ENCODE measurements at regions not wholly inside any gene's neighbourhood (a gene's known extent, or its start where the extent isn't known, plus 50 kb on each side); places are given as distances from the start of the nearest gene placed in this dataset.

- no peaks in the 10 kb centered on the region for H3K36me3 Mint-ChIP-seq (ENCODE audit: low read depth)
- no peaks in the 10 kb centered on the region for H3K27me3 Mint-ChIP-seq
- no peaks in the 10 kb centered on the region for H3K4me1 Mint-ChIP-seq
- no peak overlapping the region for H3K27ac Mint-ChIP-seq
- no peaks in the 10 kb centered on the region for H3K9me3 Mint-ChIP-seq
- DNase-seq, result no peak
- no peak overlapping the region for H3K4me3 Mint-ChIP-seq
- ChIA-PET CTCF (no interaction called here), POLR2A (no interaction called here)
Observed at GRCh38 chr18:52175406-52175805, 164.6 kb upstream of the DCC start.

GRCh38 chr18:52183107-52183506 is 156.9 kb upstream of the DCC start:
- H3K4me1 Mint-ChIP-seq, result no peaks in the 10 kb centered on the region
- POLR2A ChIA-PET, result no interaction called here

GRCh38 chr18:52190195-52190594 is 149.8 kb upstream of the DCC start:
- H3K27me3 Mint-ChIP-seq, result no peaks in the 10 kb centered on the region
- POLR2A ChIA-PET, result no interaction called here

More at GRCh38 chr18:52183107-52183506, 156.9 kb upstream of the DCC start:
- Mint-ChIP-seq H3K9me3 (peaks cover 5% of the 10 kb centered on the region), H3K27me3 (no peaks in the 10 kb centered on the region), H3K36me3 (ENCODE audit: low read depth) (no peaks in the 10 kb centered on the region), H3K27ac (no peak overlapping the region), H3K4me3 (no peak overlapping the region)
- CTCF ChIA-PET, result no interaction called here
- DNase-seq, result no peak

GRCh38 chr18:52190631-52191030 is 149.4 kb upstream of the DCC start:
- POLR2A ChIA-PET, result no interaction called here
- CTCF ChIA-PET, result no interaction called here
- Mint-ChIP-seq H3K4me1 (no peaks in the 10 kb centered on the region), H3K9me3 (no peaks in the 10 kb centered on the region), H3K36me3 (ENCODE audit: low read depth) (no peaks in the 10 kb centered on the region), H3K4me3 (no peak overlapping the region), H3K27me3 (no peaks in the 10 kb centered on the region), H3K27ac (no peak overlapping the region)
- DNase-seq, result no peak

More at GRCh38 chr18:52190195-52190594, 149.8 kb upstream of the DCC start:
- no peaks in the 10 kb centered on the region for H3K4me1 Mint-ChIP-seq
- H3K27ac Mint-ChIP-seq, result no peak overlapping the region
- no peak overlapping the region for H3K4me3 Mint-ChIP-seq
- no peaks in the 10 kb centered on the region for H3K9me3 Mint-ChIP-seq
- DNase-seq, result no peak
- CTCF ChIA-PET, result no interaction called here
- H3K36me3 Mint-ChIP-seq (ENCODE audit: low read depth), result no peaks in the 10 kb centered on the region

GRCh38 chr18:52200406-52200805 is 139.6 kb upstream of the DCC start:
- CTCF ChIA-PET, result no interaction called here

GRCh38 chr18:52200921-52201663 is 138.9 kb upstream of the DCC start:
- DNase-seq, result no peak
- CTCF ChIA-PET, result no interaction called here
- Mint-ChIP-seq H3K4me1 (no peaks in the 10 kb centered on the region), H3K36me3 (ENCODE audit: low read depth) (no peaks in the 10 kb centered on the region), H3K27me3 (no peaks in the 10 kb centered on the region), H3K4me3 (no peak overlapping the region), H3K9me3 (no peaks in the 10 kb centered on the region), H3K27ac (no peak overlapping the region)
- POLR2A ChIA-PET, result no interaction called here

More at GRCh38 chr18:52200406-52200805, 139.6 kb upstream of the DCC start:
- POLR2A ChIA-PET, result no interaction called here
- H3K4me1 Mint-ChIP-seq, result no peaks in the 10 kb centered on the region
- no peak for DNase-seq
- no peaks in the 10 kb centered on the region for H3K27me3 Mint-ChIP-seq
- H3K4me3 Mint-ChIP-seq, result no peak overlapping the region
- H3K27ac Mint-ChIP-seq, result no peak overlapping the region
- H3K9me3 Mint-ChIP-seq, result no peaks in the 10 kb centered on the region
- H3K36me3 Mint-ChIP-seq (ENCODE audit: low read depth), result no peaks in the 10 kb centered on the region

- DNase-seq, result no peak
- Mint-ChIP-seq H3K4me3 (no peak overlapping the region), H3K9me3 (no peaks in the 10 kb centered on the region), H3K27ac (no peak overlapping the region), H3K27me3 (no peaks in the 10 kb centered on the region), H3K36me3 (ENCODE audit: low read depth) (no peaks in the 10 kb centered on the region), H3K4me1 (no peaks in the 10 kb centered on the region)
- ChIA-PET POLR2A (no interaction called here), CTCF (no interaction called here)
Observed at GRCh38 chr18:52208646-52209045, 131.4 kb upstream of the DCC start.

- H3K4me3 Mint-ChIP-seq, result no peak overlapping the region
- H3K9me3 Mint-ChIP-seq, result no peaks in the 10 kb centered on the region
- H3K27me3 Mint-ChIP-seq, result no peaks in the 10 kb centered on the region
- H3K4me1 Mint-ChIP-seq, result no peaks in the 10 kb centered on the region
- CTCF ChIA-PET, result no interaction called here
- no peak overlapping the region for H3K27ac Mint-ChIP-seq
- H3K36me3 Mint-ChIP-seq (ENCODE audit: low read depth), result no peaks in the 10 kb centered on the region
- POLR2A ChIA-PET, result no interaction called here
- DNase-seq, result no peak
Observed at GRCh38 chr18:52216109-52216508, 123.9 kb upstream of the DCC start.

- Mint-ChIP-seq H3K27ac (no peak overlapping the region), H3K4me3 (no peak overlapping the region), H3K4me1 (no peaks in the 10 kb centered on the region), H3K27me3 (no peaks in the 10 kb centered on the region), H3K36me3 (ENCODE audit: low read depth) (no peaks in the 10 kb centered on the region), H3K9me3 (no peaks in the 10 kb centered on the region)
- DNase-seq, result no peak
- POLR2A ChIA-PET, result no interaction called here
- CTCF ChIA-PET, result no interaction called here
Observed at GRCh38 chr18:52216666-52217065, 123.3 kb upstream of the DCC start.

GRCh38 chr18:52219102-52219501 is 120.9 kb upstream of the DCC start:
- Mint-ChIP-seq H3K27me3 (no peaks in the 10 kb centered on the region), H3K36me3 (ENCODE audit: low read depth) (no peaks in the 10 kb centered on the region), H3K4me3 (no peak overlapping the region), H3K9me3 (no peaks in the 10 kb centered on the region), H3K27ac (no peak overlapping the region), H3K4me1 (no peaks in the 10 kb centered on the region)
- POLR2A ChIA-PET, result no interaction called here
- CTCF ChIA-PET, result no interaction called here
- DNase-seq, result no peak

- POLR2A ChIA-PET, result no interaction called here
- H3K36me3 Mint-ChIP-seq (ENCODE audit: low read depth), result no peaks in the 10 kb centered on the region
- CTCF ChIA-PET, result interaction anchor here (0.8 kb wide), 1 partner anchor 22 kb away, joined by 4 read pairs; no protein-coding TSS in a partner anchor
- H3K4me1 Mint-ChIP-seq, result no peaks in the 10 kb centered on the region
- H3K27me3 Mint-ChIP-seq, result no peaks in the 10 kb centered on the region
- no peak overlapping the region for H3K27ac Mint-ChIP-seq
- H3K4me3 Mint-ChIP-seq, result no peak overlapping the region
- H3K9me3 Mint-ChIP-seq, result no peaks in the 10 kb centered on the region
- DNase-seq, result no peak
Observed at GRCh38 chr18:52220062-52220591, 119.9 kb upstream of the DCC start.

- Mint-ChIP-seq H3K9me3 (no peaks in the 10 kb centered on the region), H3K4me1 (no peaks in the 10 kb centered on the region), H3K27ac (no peak overlapping the region), H3K4me3 (no peak overlapping the region), H3K27me3 (no peaks in the 10 kb centered on the region), H3K36me3 (ENCODE audit: low read depth) (no peaks in the 10 kb centered on the region)
- CTCF ChIA-PET, result no interaction called here
- no peak for DNase-seq
- POLR2A ChIA-PET, result no interaction called here
Observed at GRCh38 chr18:52222211-52222610, 117.8 kb upstream of the DCC start.

- H3K27me3 Mint-ChIP-seq, result no peaks in the 10 kb centered on the region
- ChIA-PET CTCF (no interaction called here), POLR2A (no interaction called here)
- no peaks in the 10 kb centered on the region for H3K9me3 Mint-ChIP-seq
- no peaks in the 10 kb centered on the region for H3K4me1 Mint-ChIP-seq
- no peak for DNase-seq
- H3K27ac Mint-ChIP-seq, result no peak overlapping the region
- no peak overlapping the region for H3K4me3 Mint-ChIP-seq
- no peaks in the 10 kb centered on the region for H3K36me3 Mint-ChIP-seq (ENCODE audit: low read depth)
Observed at GRCh38 chr18:52227536-52227935, 112.5 kb upstream of the DCC start.

GRCh38 chr18:52228166-52228565 is 111.8 kb upstream of the DCC start:
- H3K9me3 Mint-ChIP-seq, result no peaks in the 10 kb centered on the region
- H3K27ac Mint-ChIP-seq, result no peak overlapping the region
- H3K4me3 Mint-ChIP-seq, result no peak overlapping the region
- no peak for DNase-seq
- no peaks in the 10 kb centered on the region for H3K36me3 Mint-ChIP-seq (ENCODE audit: low read depth)
- no peaks in the 10 kb centered on the region for H3K4me1 Mint-ChIP-seq
- no peaks in the 10 kb centered on the region for H3K27me3 Mint-ChIP-seq
- ChIA-PET POLR2A (no interaction called here), CTCF (no interaction called here)

Measured in activated CD4-positive, alpha-beta T cell treated with anti-CD3 and anti-CD28 coated beads, Interleukin-2, amount 10 ng/mL, durations not matched to agents 7 days and 5 days (primary cell).